GM19324 (cell line): ENCODE measurements at regions not wholly inside any gene's neighbourhood (a gene's known extent, or its start where the extent isn't known, plus 50 kb on each side); places are given as distances from the start of the nearest gene placed in this dataset.
"Not testable (repeated sequence)": the region's sequence is repeated elsewhere in the genome, so short reads cannot be mapped to it uniquely, and the experiment has no call there.

Source experiments
- ATAC-seq: cut with Tn5 transposase; IDR thresholded peaks from one replicate; pipeline ENCODE4 v1.9.1; 2021; ENCODE audit warnings: mild to moderate bottlenecking, moderate library complexity; ENCODE audit not compliant: unreplicated experiment, low FRiP score

- ATAC-seq: no peak
Observed at GRCh38 chr5:36778336-36778735, 98.2 kb upstream of the NIPBL start.

DNA sequence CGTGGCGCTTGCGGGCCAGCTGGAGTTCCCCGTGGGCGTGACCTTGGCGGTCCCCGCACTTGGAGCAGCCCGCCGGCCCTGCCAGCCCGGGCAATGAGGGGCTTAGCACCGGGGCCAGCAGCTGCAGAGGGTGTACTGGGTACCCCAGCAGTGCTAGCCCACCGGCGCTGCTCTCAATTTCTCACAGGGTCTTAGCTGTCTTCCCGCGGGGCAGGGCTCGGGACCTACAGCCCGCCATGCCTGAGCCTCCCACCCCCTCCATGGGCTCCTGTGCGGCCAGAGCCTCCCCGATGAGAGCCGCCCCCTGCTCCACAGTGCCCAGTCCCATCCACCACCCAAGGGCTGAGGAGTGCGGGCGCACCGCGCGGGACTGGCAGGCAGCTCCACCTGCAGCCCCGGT lies 94.0 kb upstream of the NIPBL start:
- ATAC-seq: not testable (repeated sequence)

DNA sequence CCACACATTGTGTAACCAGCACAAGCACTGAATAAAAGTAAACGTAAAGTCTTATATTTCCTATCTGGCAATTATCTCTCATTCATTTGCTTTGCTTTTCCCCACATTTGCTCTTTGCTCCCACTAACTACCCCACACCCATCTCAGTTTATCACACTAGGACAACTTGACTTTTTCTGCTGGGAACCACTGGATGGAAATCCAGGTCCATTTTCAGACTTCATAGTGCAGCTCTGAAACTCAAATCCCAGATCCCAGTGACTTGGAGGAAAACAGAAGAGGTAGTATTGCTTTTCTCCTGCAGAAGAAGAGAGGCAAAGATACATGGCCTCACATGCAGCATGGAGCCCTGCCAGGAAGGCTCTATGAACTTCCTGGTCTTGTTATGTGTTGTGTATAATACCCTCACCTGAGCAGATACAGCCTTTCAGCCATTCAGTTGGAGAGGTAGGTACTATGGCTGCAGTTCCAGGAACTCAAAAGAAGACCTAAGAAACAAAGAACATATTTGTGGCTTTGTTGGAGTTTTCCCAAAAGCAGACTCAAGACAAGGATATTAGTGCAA lies 90.0 kb upstream of the NIPBL start:
- no peak for ATAC-seq

- no peak for ATAC-seq
Observed at GRCh38 chr5:36787365-36788093, 89.0 kb upstream of the NIPBL start.

DNA sequence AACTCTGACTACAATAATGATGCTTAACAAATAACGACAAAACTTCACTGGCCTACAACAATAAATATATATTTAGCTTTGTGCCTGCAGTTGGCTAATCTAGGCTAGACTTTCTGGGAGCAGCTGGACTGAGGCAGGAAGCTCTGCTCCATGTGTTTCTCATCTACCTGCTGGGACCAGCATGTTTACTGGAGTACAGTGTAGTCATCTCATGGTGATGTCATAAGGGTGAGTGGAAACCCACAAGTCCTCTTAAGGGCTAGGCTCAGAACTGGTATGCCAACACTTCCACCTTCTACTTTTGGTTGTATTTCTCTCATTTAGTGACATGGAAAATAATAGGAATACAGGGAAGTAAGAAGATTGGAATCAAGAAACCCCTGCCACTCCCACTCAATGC lies 85.7 kb upstream of the NIPBL start:
- no peak for ATAC-seq

GRCh38 chr5:36792560-36793180 lies 83.9 kb upstream of the NIPBL start:
- ATAC-seq: no peak

DNA sequence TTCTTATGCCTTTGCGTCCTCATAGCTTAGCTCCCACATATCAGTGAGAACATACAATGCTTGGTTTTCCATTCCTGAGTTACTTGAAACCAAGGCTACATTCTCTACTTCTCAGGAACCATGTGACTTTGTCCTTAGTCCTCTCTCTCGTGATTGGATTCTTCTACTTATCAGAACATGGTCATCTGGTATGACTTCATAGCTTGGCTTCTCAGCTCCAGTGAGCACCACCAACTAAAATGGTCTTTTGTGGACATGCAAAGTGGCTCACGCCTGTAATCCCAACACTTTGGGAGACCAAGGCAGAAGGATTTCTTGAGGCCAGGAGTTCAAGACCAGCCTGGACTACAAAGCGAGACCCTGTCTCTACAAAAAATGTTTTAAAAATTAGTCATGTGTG lies 81.2 kb upstream of the NIPBL start:
- ATAC-seq: no peak

DNA sequence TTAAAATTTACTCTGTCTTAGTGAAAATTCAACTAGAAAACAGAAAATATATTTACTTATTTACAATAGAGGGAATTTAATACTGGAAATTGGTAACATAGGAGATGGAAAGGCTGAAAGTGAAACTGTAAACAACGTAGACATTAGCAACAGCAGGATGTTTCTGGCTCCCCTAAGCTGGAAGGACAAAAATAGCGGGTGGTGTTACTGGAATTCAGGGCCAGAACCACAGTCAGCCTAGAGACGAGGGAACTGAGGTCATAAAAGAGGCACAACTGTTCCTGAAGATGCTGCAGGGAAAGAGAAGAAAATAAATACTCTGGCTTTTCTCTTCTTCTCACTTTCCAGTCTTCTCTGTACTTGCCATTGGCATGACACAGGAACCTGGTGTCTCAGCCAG lies 80.4 kb upstream of the NIPBL start:
- no peak for ATAC-seq

- ATAC-seq: no peak
Observed at GRCh38 chr5:36801523-36801922, 75.0 kb upstream of the NIPBL start.

GRCh38 chr5:36802187-36802586 lies 74.4 kb upstream of the NIPBL start:
- no peak for ATAC-seq

GRCh38 chr5:36813249-36813648 lies 63.3 kb upstream of the NIPBL start:
- ATAC-seq: not testable (repeated sequence)

- no peak for ATAC-seq
Observed at GRCh38 chr5:36815871-36816270, 60.7 kb upstream of the NIPBL start.

- no peak for ATAC-seq
Observed at GRCh38 chr5:36820900-36821299, 55.7 kb upstream of the NIPBL start.

DNA sequence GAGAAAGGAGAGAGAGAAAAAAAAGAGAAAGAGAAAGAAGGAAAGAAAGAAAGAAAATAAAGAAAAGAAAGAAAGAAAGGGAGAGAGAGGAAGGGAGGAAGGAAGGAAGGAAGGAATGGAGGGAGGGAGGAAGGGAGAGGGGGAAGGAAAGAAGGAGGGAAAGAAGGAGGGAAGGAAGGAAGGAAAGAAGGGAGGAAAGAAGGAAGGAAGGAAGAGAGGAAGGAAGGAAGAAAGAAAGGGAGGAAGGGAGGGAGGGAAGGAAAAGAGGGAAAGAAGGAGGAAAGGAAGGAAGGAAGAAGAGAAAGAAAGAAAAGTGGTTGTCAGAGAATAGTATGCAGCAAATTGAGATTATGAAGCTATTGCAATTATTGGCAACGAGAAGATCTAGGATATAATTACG lies 49.9 kb upstream of the NIPBL start:
- ATAC-seq: no peak
